Medulla oblongata (tissue), 1 donor: ENCODE measurements at regions not wholly inside any gene's neighbourhood (a gene's known extent, or its start where the extent isn't known, plus 50 kb on each side); places are given as distances from the start of the nearest gene placed in this dataset.
"Not testable (repeated sequence)": the region's sequence is repeated elsewhere in the genome, so short reads cannot be mapped to it uniquely, and the experiment has no call there.

Source experiments
- DNase-seq: peaks from one replicate; pipeline ENCODE4 v3.0.0-alpha.2; 2015; ENCODE audit errors: extremely low spot score

- no peak for DNase-seq
Measured at GRCh38 chr7:91767820-91768219, 112.7 kb downstream of the MTERF1 start.

- no peak for DNase-seq
Measured at GRCh38 chr7:91771394-91771793, 109.1 kb downstream of the MTERF1 start.

GRCh38 chr7:91771921-91772815, 108.3 kb downstream of the MTERF1 start:
- no peak for DNase-seq

DNA sequence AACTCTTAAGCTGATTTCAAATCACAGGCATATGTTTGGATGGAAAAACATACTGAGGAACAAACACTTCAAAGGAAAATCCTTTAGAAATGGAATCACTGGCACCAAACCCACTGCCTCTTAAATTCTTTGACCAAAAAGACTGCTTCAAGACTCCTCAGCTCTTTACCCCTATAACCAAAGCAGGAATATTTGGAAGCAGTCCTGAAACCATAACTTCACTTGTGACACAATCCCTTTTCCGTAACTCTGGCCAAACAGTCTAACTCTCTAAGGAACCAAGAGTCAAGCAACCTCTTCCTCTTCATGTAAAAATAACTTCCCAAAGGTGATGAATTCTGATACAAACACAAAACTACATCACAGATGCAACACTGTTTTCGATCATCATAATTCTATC, 104.3 kb downstream of the MTERF1 start:
- no peak for DNase-seq

GRCh38 chr7:91777522-91777921, 103.0 kb downstream of the MTERF1 start:
- DNase-seq, result no peak

GRCh38 chr7:91778416-91778815, 102.1 kb downstream of the MTERF1 start:
- DNase-seq, result no peak

- DNase-seq, result no peak
Measured at GRCh38 chr7:91780521-91780920, 100.0 kb downstream of the MTERF1 start.

DNA sequence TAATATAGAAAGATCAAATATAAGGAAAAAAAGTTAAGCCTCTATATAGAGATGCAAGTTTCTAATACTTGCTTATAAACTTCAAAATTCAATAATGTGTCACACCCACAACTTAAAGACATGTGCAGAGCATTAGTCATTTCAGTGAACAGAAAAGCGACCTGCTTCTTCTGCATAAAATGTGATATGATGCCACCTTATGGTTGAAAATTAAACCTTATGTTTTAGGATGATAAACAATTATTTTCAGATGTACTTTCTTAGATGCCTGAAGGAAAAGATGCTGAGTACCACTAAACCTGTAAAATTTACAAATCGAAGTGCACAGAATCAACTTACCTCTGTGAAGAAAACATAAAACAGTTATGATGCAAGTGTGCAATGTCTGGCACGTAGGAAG, 96.0 kb downstream of the MTERF1 start:
- DNase-seq, result peak; percentile 15

- DNase-seq, result no peak
Measured at GRCh38 chr7:91787931-91788330, 92.6 kb downstream of the MTERF1 start.

DNA sequence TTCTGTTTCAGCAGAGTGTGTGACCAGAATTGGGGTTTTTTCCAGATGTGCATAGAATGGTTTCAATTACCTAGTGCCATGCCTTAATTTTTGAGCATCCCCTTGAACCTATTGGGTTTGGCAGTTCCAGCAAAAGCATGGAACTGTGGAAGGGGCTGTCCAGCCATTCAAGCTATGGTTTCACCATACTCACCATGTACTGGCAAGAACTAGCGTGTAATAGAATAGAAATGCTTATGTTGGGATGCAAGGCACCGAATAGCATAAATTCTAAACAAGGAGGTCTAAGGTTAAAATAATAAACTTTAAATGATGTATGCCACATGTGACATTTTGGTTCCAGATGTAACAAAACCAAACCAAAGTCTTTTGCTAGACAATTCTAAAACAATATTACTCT, 91.4 kb downstream of the MTERF1 start:
- no peak for DNase-seq

DNA sequence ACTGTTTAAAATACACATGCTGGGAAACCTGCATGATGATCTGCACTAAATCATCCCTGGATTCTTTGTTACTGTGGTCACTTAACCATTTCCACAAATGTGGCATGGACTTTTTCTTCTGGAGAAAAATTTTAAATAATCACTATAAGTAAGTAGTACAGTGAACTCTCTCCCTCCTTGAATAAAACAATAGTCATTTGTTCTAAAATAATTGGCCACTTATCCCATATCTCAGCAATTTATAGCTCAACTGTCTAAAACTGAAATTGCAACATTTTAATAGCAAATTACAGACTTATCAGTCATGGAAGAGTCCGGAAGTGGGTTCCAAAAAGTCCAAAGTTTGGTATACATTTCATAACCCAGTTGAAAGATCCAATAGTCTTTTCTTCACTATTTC, 90.9 kb downstream of the MTERF1 start:
- DNase-seq, result no peak

- DNase-seq, result not testable (repeated sequence)
Measured at GRCh38 chr7:91790646-91791045, 89.9 kb downstream of the MTERF1 start.

GRCh38 chr7:91796122-91796521, 84.4 kb downstream of the MTERF1 start:
- DNase-seq, result no peak

DNA sequence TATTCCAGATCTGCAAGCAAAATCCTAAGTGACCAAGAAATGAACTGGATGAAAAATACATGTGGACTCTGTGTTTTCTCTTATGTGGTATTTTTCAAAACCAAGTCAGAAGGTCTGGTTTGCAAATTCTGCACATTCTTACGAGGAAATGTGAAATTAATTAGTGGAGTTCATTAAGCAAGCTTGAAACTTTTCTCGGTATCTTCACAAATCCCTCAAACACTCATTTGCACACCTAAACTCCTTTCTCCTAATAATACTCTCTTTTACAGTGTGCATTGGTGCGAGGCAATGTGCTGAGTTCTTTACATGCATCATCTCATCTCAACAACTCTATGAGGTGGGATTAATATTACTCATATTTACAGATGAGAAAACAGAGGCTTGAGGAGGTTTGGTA, 82.1 kb downstream of the MTERF1 start:
- no peak for DNase-seq

DNA sequence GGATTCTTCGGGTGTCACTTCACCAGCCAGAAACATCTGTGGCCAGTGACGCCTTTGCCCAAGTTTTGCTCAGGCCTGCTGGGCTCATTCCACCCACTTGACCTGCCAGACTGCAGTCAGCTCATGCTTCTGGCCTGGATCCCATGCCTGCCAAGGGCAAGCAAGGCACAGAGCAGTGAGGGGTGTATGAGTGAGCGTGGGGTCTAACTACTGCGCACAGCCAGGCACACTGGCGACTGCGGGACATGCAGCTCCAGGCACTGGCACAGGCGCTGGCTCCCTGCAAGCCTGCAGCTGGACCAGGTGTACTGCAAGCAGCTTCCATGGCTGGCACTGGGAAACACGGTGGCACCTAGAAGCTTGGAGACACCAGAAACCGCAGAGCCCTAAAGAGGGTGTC, 80.1 kb downstream of the MTERF1 start:
- DNase-seq, result no peak

DNA sequence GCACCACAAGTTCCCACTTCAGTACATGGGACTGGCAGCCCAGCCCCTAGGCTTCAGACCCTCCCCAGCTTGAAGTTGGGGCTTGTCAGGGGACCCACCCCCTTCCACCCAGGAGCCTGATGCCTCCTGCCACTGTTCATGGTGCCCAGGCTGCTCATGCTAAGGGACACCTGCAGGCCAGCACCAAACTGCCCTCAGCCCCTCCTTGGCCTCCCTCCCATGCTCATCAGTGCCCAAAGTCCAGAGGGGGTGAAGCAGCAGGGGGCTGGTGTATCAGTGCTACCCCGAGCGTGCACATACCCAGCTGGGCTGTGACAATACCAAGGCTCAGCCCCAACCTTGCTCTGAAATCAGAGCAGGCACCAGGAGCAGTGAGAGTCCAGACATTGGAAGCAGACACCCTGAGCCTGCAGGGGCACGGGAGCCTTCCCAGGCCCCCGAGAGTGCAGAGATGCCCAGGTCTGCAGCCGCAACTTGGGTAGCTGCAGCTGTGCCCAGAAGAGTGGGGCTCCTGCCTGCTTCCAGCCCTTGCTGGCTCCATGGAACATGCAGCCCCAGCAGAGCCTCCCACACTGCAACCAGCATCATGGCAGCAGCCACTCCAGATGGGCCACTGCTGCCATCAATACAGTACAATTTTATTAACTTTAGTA, 79.0 kb downstream of the MTERF1 start:
- no peak for DNase-seq

GRCh38 chr7:91811236-91811635, 69.3 kb downstream of the MTERF1 start:
- DNase-seq, result no peak

DNA sequence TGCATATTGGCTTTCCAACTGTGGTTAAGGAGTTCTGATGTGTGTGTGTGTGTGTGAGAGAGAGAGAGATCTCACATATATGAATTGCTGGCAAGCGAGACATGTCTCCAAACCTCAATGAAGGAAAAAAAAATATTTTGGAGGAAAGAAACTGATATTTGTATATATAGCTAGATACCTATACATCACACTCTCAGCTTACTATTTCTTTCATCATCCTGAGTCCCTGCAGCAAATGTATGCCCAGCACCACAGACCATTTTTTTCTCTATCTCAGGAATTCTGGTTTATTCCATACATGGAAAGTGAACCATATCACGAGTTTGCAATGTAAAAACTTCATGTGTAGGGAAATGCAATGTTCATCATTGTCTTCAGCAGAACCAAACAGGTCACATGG, 68.9 kb downstream of the MTERF1 start:
- no peak for DNase-seq

GRCh38 chr7:91812388-91812787, 68.1 kb downstream of the MTERF1 start:
- DNase-seq, result no peak

- DNase-seq, result no peak
Measured at GRCh38 chr7:91814189-91814588, 66.3 kb downstream of the MTERF1 start.
